ENCODE measurements at regions not wholly inside any gene's neighbourhood (a gene's known extent, or its start where the extent isn't known, plus 50 kb on each side); places are given as distances from the start of the nearest gene placed in this dataset.

DNA sequence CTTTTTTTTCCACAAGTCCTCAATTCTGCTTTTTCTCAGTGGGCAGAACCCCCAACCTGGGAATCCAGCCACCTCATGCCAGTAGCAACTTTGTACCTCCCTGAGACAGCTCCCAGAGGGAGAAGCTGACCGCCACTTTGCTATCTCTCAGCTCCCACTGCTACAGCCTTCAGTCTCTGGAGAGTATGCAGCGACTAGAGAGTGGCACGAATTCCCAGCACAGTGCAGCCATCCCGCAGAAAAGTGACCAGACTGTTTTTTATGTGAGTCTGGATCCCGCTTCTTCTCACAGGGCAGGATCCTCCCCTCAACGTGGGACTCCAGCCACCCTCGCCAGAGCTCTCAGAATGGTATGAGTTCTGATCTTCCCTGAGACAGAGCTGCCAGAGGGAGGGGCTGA lies 1234.6 kb downstream of the FAM133A start (continued):
- TF ChIP-seq, protein P1, sequence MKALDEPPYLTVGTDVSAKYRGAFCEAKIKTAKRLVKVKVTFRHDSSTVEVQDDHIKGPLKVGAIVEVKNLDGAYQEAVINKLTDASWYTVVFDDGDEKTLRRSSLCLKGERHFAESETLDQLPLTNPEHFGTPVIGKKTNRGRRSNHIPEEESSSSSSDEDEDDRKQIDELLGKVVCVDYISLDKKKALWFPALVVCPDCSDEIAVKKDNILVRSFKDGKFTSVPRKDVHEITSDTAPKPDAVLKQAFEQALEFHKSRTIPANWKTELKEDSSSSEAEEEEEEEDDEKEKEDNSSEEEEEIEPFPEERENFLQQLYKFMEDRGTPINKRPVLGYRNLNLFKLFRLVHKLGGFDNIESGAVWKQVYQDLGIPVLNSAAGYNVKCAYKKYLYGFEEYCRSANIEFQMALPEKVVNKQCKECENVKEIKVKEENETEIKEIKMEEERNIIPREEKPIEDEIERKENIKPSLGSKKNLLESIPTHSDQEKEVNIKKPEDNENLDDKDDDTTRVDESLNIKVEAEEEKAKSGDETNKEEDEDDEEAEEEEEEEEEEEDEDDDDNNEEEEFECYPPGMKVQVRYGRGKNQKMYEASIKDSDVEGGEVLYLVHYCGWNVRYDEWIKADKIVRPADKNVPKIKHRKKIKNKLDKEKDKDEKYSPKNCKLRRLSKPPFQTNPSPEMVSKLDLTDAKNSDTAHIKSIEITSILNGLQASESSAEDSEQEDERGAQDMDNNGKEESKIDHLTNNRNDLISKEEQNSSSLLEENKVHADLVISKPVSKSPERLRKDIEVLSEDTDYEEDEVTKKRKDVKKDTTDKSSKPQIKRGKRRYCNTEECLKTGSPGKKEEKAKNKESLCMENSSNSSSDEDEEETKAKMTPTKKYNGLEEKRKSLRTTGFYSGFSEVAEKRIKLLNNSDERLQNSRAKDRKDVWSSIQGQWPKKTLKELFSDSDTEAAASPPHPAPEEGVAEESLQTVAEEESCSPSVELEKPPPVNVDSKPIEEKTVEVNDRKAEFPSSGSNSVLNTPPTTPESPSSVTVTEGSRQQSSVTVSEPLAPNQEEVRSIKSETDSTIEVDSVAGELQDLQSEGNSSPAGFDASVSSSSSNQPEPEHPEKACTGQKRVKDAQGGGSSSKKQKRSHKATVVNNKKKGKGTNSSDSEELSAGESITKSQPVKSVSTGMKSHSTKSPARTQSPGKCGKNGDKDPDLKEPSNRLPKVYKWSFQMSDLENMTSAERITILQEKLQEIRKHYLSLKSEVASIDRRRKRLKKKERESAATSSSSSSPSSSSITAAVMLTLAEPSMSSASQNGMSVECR (CRISPR knock-in tag; IDR thresholded peaks at IDR 0.05; ENCODE audit: borderline replicate concordance): no peak
- TF ChIP-seq, protein P2, sequence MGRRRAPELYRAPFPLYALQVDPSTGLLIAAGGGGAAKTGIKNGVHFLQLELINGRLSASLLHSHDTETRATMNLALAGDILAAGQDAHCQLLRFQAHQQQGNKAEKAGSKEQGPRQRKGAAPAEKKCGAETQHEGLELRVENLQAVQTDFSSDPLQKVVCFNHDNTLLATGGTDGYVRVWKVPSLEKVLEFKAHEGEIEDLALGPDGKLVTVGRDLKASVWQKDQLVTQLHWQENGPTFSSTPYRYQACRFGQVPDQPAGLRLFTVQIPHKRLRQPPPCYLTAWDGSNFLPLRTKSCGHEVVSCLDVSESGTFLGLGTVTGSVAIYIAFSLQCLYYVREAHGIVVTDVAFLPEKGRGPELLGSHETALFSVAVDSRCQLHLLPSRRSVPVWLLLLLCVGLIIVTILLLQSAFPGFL (CRISPR knock-in tag; IDR thresholded peaks at IDR 0.05; ENCODE audit: borderline replicate concordance): no peak
- TF ChIP-seq ZNF671 (CRISPR knock-in tag; IDR thresholded peaks at IDR 0.05) (no peak), OVOL2 (CRISPR knock-in tag; IDR thresholded peaks at IDR 0.05; ENCODE audit: borderline replicate concordance) (no peak), SOX15 (CRISPR knock-in tag; IDR thresholded peaks at IDR 0.05) (no peak)
- TF ChIP-seq, protein P3, sequence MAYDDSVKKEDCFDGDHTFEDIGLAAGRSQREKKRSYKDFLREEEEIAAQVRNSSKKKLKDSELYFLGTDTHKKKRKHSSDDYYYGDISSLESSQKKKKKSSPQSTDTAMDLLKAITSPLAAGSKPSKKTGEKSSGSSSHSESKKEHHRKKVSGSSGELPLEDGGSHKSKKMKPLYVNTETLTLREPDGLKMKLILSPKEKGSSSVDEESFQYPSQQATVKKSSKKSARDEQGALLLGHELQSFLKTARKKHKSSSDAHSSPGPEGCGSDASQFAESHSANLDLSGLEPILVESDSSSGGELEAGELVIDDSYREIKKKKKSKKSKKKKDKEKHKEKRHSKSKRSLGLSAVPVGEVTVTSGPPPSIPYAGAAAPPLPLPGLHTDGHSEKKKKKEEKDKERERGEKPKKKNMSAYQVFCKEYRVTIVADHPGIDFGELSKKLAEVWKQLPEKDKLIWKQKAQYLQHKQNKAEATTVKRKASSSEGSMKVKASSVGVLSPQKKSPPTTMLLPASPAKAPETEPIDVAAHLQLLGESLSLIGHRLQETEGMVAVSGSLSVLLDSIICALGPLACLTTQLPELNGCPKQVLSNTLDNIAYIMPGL (CRISPR knock-in tag; IDR thresholded peaks at IDR 0.05): no peak
- TF ChIP-seq, protein P4, sequence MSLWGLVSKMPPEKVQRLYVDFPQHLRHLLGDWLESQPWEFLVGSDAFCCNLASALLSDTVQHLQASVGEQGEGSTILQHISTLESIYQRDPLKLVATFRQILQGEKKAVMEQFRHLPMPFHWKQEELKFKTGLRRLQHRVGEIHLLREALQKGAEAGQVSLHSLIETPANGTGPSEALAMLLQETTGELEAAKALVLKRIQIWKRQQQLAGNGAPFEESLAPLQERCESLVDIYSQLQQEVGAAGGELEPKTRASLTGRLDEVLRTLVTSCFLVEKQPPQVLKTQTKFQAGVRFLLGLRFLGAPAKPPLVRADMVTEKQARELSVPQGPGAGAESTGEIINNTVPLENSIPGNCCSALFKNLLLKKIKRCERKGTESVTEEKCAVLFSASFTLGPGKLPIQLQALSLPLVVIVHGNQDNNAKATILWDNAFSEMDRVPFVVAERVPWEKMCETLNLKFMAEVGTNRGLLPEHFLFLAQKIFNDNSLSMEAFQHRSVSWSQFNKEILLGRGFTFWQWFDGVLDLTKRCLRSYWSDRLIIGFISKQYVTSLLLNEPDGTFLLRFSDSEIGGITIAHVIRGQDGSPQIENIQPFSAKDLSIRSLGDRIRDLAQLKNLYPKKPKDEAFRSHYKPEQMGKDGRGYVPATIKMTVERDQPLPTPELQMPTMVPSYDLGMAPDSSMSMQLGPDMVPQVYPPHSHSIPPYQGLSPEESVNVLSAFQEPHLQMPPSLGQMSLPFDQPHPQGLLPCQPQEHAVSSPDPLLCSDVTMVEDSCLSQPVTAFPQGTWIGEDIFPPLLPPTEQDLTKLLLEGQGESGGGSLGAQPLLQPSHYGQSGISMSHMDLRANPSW (CRISPR knock-in tag; conservative IDR thresholded peaks at IDR 0.05; ENCODE audit: low read depth): no peak

DNA sequence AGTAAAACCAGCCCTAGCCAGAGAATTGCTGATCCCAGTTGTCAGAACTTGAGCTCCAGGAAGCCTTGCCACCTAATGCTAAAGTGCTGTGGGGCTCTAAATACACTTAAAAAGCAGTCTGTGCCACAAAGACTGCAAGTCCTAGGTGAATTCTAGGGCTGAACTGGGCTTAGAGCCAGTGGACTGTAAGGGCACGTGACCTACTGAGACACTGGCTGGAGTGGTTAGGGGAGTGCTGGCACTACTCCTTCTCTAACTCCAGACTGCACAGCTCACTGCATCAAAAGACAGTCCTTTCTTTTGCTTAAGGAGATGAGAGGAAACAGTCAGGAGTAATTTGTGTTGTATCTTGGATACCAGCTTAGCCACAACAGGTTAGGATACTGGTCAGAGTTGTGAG lies 1240.2 kb downstream of the FAM133A start:
- TF ChIP-seq, protein P5, sequence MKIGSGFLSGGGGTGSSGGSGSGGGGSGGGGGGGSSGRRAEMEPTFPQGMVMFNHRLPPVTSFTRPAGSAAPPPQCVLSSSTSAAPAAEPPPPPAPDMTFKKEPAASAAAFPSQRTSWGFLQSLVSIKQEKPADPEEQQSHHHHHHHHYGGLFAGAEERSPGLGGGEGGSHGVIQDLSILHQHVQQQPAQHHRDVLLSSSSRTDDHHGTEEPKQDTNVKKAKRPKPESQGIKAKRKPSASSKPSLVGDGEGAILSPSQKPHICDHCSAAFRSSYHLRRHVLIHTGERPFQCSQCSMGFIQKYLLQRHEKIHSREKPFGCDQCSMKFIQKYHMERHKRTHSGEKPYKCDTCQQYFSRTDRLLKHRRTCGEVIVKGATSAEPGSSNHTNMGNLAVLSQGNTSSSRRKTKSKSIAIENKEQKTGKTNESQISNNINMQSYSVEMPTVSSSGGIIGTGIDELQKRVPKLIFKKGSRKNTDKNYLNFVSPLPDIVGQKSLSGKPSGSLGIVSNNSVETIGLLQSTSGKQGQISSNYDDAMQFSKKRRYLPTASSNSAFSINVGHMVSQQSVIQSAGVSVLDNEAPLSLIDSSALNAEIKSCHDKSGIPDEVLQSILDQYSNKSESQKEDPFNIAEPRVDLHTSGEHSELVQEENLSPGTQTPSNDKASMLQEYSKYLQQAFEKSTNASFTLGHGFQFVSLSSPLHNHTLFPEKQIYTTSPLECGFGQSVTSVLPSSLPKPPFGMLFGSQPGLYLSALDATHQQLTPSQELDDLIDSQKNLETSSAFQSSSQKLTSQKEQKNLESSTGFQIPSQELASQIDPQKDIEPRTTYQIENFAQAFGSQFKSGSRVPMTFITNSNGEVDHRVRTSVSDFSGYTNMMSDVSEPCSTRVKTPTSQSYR (CRISPR knock-in tag; IDR thresholded peaks at IDR 0.05): no peak
- TF ChIP-seq SOX15 (CRISPR knock-in tag; IDR thresholded peaks at IDR 0.05) (no peak), FOXJ3 (CRISPR knock-in tag; IDR thresholded peaks at IDR 0.05; ENCODE audit: borderline replicate concordance) (no peak), ZNF121 (CRISPR knock-in tag; IDR thresholded peaks at IDR 0.05) (no peak)
- no peak for DNase-seq (ENCODE audit: low spot score)
- ChIA-PET POLR2A (no interaction called here), CTCF (no interaction called here)
- Mint-ChIP-seq H3K9me3 (no peaks in the 10 kb centered on the region), H3K4me1 (peaks cover 3% of the 10 kb centered on the region; the same call in 1 of the 2 replicates), H3K27ac (no peak overlapping the region), H3K4me3 (no peak overlapping the region), H3K36me3 (no peaks in the 10 kb centered on the region), H3K27me3 (ENCODE audit: low read depth) (no peaks in the 10 kb centered on the region)
- no peak for ATAC-seq

Measured in WTC11 (cell line).